ENCODE measurements at regions not wholly inside any gene's neighbourhood (a gene's known extent, or its start where the extent isn't known, plus 50 kb on each side); places are given as distances from the start of the nearest gene placed in this dataset.

- TF ChIP-seq CTCF (IDR thresholded peaks at IDR 0.05; ENCODE audit: extremely low read depth, insufficient read depth, missing control alignments) = no peak
- in situ Hi-C loops (cut with MboI; ENCODE audit: low pct_unique_long_range_greater_than_20kb, low sequenced_read_pairs, unreplicated experiment) = no loop called here
- no peak for DNase-seq (ENCODE audit: low spot score)
Measured at GRCh38 chr13:110062077-110062776, 244.7 kb downstream of the COL4A1 start.

- in situ Hi-C loops (cut with MboI; ENCODE audit: low pct_unique_long_range_greater_than_20kb, low sequenced_read_pairs, unreplicated experiment) = no loop called here
- TF ChIP-seq CTCF (IDR thresholded peaks at IDR 0.05; ENCODE audit: extremely low read depth, insufficient read depth, missing control alignments) = no peak
- DNase-seq (ENCODE audit: low spot score) = no peak
Measured at GRCh38 chr13:110061270-110061669, 245.7 kb downstream of the COL4A1 start.

GRCh38 chr13:110057052-110057451 is 249.9 kb downstream of the COL4A1 start:
- TF ChIP-seq CTCF (IDR thresholded peaks at IDR 0.05; ENCODE audit: extremely low read depth, insufficient read depth, missing control alignments) = no peak
- in situ Hi-C loops (cut with MboI; ENCODE audit: low pct_unique_long_range_greater_than_20kb, low sequenced_read_pairs, unreplicated experiment) = no loop called here
- no peak for DNase-seq (ENCODE audit: low spot score)

- in situ Hi-C loops (cut with MboI; ENCODE audit: low pct_unique_long_range_greater_than_20kb, low sequenced_read_pairs, unreplicated experiment) = no loop called here
- no peak for TF ChIP-seq CTCF (IDR thresholded peaks at IDR 0.05; ENCODE audit: extremely low read depth, insufficient read depth, missing control alignments)
- no peak for DNase-seq (ENCODE audit: low spot score)
Measured at GRCh38 chr13:110056640-110057039, 250.3 kb downstream of the COL4A1 start.

GRCh38 chr13:110055089-110055488 is 251.9 kb downstream of the COL4A1 start:
- DNase-seq (ENCODE audit: low spot score) = peak; percentile 23
- TF ChIP-seq CTCF (IDR thresholded peaks at IDR 0.05; ENCODE audit: extremely low read depth, insufficient read depth, missing control alignments) = no peak
- in situ Hi-C loops (cut with MboI; ENCODE audit: low pct_unique_long_range_greater_than_20kb, low sequenced_read_pairs, unreplicated experiment) = no loop called here

- in situ Hi-C loops (cut with MboI; ENCODE audit: low pct_unique_long_range_greater_than_20kb, low sequenced_read_pairs, unreplicated experiment) = no loop called here
- no peak for TF ChIP-seq CTCF (IDR thresholded peaks at IDR 0.05; ENCODE audit: extremely low read depth, insufficient read depth, missing control alignments)
- no peak for DNase-seq (ENCODE audit: low spot score)
Measured at GRCh38 chr13:110054041-110054440, 252.9 kb downstream of the COL4A1 start.

All from GM13977 (cell line).